ENCODE measurements at regions not wholly inside any gene's neighbourhood (a gene's known extent, or its start where the extent isn't known, plus 50 kb on each side); places are given as distances from the start of the nearest gene placed in this dataset.

GRCh38 chr10:28442403-28442802 is 90.5 kb upstream of the WAC start:
- TF ChIP-seq POLR2A (IDR thresholded peaks at IDR 0.05) (no peak), CTCF (IDR thresholded peaks at IDR 0.05) (no peak)

All from body of pancreas (tissue), 4 donors.